A549 (cell line): ENCODE measurements at regions not wholly inside any gene's neighbourhood (a gene's known extent, or its start where the extent isn't known, plus 50 kb on each side); places are given as distances from the start of the nearest gene placed in this dataset.

Experiments
- ATAC-seq, 2 experiments: fragments of 200-7000 bp in 1 of 2; fragments of >200 bp in 1 of 2; cut with Nextera tagmentation in 1 of 2; cut with Tn5 transposase in 1 of 2; 3 replicates each; pipeline versions ENCODE4 v1.8.0 to v1.9.1; 2018 to 2020; ENCODE audit warnings: mild to moderate bottlenecking in 1 of 2, moderate library complexity in 1 of 2
- CTCF ChIA-PET: fragments of 300-600 bp; sonication (Branson Sonifier 250); formaldehyde crosslinking; extraction: SDS; loops from one replicate; lab custom pipeline; 2021; ENCODE audit warnings: antibody characterized with exemption, inconsistent platforms; lab: Yijun Ruan, JAX
- POLR2A ChIA-PET: fragments of 350-600 bp; formaldehyde crosslinking; extraction: SDS; loops from one replicate; lab custom pipeline; 2021; ENCODE audit warnings: antibody characterized with exemption, inconsistent platforms; lab: Yijun Ruan, JAX
- DNase-seq, 2 experiments: peaks; one replicate each; pipeline versions ENCODE4 v3.0.0 to v3.0.0-alpha.2; 2011 to 2016; ENCODE audit warnings: low read depth in 1 of 2, low spot score in 1 of 2
- FAIRE-seq: peaks from 2 replicates; lab custom pipeline; 2011; peaks lifted over from hg19 to GRCh38; lab: Jason Lieb, UNC
- H3K27ac ChIP-seq, 2 experiments: fragments of >200 bp; sonication (Bioruptor Twin); formaldehyde crosslinking; 3 replicates each; pipeline ENCODE4 v1.5.1; 2016 to 2017
- H3K4me1 ChIP-seq: fragments of >200 bp; sonication (Bioruptor Twin); formaldehyde crosslinking; 3 replicates; pipeline ENCODE4 v1.6.1; 2016
- H3K4me2 ChIP-seq: fragments of >200 bp; sonication (Bioruptor Twin); formaldehyde crosslinking; 3 replicates; pipeline ENCODE4 v1.6.1; 2016
- H3K4me3 ChIP-seq: fragments of >200 bp; sonication (Bioruptor Twin); formaldehyde crosslinking; 3 replicates; pipeline ENCODE4 v1.5.1; 2016
- H3K9me3 ChIP-seq: fragments of >200 bp; sonication (Bioruptor Twin); formaldehyde crosslinking; 3 replicates; pipeline ENCODE4 v1.6.1; 2016
- BHLHE40 ChIP-seq: IDR thresholded peaks from 2 replicates; pipeline ENCODE4 v1.6.1; 2012; ENCODE audit warnings: low read depth, low read length, inconsistent platforms
- CBX2 ChIP-seq: fragments of 200-600 bp; sonication (generic); IDR thresholded peaks from 2 replicates; pipeline ENCODE4 v1.6.1; 2016; ENCODE audit warnings: low read depth, mild to moderate bottlenecking, borderline replicate concordance
- CBX8 ChIP-seq: fragments of 200-600 bp; sonication (generic); IDR thresholded peaks from 2 replicates; pipeline ENCODE4 v1.6.1; 2016
- EHMT2 ChIP-seq: fragments of 200-600 bp; sonication (generic); IDR thresholded peaks from 2 replicates; pipeline ENCODE4 v1.6.1; 2016; ENCODE audit warnings: antibody characterized with exemption, low read depth, mild to moderate bottlenecking, moderate library complexity
- EP300 ChIP-seq, 2 experiments: fragments of >200 bp; sonication (Bioruptor Twin); formaldehyde crosslinking; IDR thresholded peaks; 2 replicates in 1 of 2; 3 replicates in 1 of 2; pipeline ENCODE4 v1.6.1; 2016 to 2017
- ESRRA ChIP-seq: fragments of 150-350 bp; IDR thresholded peaks from 2 replicates; pipeline ENCODE4 v1.6.1; 2014; ENCODE audit warnings: mild to moderate bottlenecking, low read length, borderline replicate concordance
- FOSB ChIP-seq: fragments of 250-450 bp; sonication (Bioruptor Pico); IDR thresholded peaks from 2 replicates; pipeline ENCODE4 v1.5.0; 2020; ENCODE audit warnings: mild to moderate bottlenecking, moderate library complexity
- FOSL2 ChIP-seq, 2 experiments: fragments of 450-650 bp in 1 of 2; fragments of >200 bp in 1 of 2; sonication (Bioruptor Twin) in 1 of 2; formaldehyde crosslinking; IDR thresholded peaks; 2 replicates each; pipeline versions ENCODE4 v1.5.0 to v1.6.1; 2016 to 2020; ENCODE audit warnings: mild to moderate bottlenecking in 1 of 2, moderate library complexity in 1 of 2
- FOXS1 ChIP-seq: fragments of 250-450 bp; sonication (Bioruptor Pico); IDR thresholded peaks from 2 replicates; pipeline ENCODE4 v1.5.0; 2020; ENCODE audit warnings: mild to moderate bottlenecking, moderate library complexity
- GATA3 ChIP-seq: IDR thresholded peaks from 2 replicates; pipeline ENCODE4 v1.6.1; 2012; ENCODE audit warnings: borderline replicate concordance
- HMGXB4 ChIP-seq: fragments of 250-450 bp; sonication (Bioruptor Pico); IDR thresholded peaks from 2 replicates; pipeline ENCODE4 v1.5.0; 2021; ENCODE audit warnings: mild to moderate bottlenecking, moderate library complexity, borderline replicate concordance
- HOXA7 ChIP-seq: fragments of 250-450 bp; sonication (Bioruptor Pico); IDR thresholded peaks from 2 replicates; pipeline ENCODE4 v1.5.0; 2020; ENCODE audit warnings: mild to moderate bottlenecking, moderate library complexity
- HOXB13 ChIP-seq: fragments of 250-450 bp; sonication (Bioruptor Pico); IDR thresholded peaks from 2 replicates; pipeline ENCODE4 v1.5.0; 2020; ENCODE audit warnings: low read depth, mild to moderate bottlenecking, moderate library complexity
- KDM1A ChIP-seq: fragments of 200-600 bp; sonication (generic); IDR thresholded peaks from 2 replicates; pipeline ENCODE4 v1.6.1; 2016; ENCODE audit warnings: low read depth, mild to moderate bottlenecking
- MAZ ChIP-seq: fragments of 150-350 bp; IDR thresholded peaks from 2 replicates; pipeline ENCODE4 v1.6.1; 2014; ENCODE audit warnings: antibody characterized with exemption, low read depth, low read length, borderline replicate concordance
- NPAS2 ChIP-seq: fragments of 250-450 bp; sonication (Bioruptor Pico); IDR thresholded peaks from 2 replicates; pipeline ENCODE4 v1.8.0; 2022; ENCODE audit warnings: mild to moderate bottlenecking, moderate library complexity, borderline replicate concordance
- NR3C1 ChIP-seq: fragments of >200 bp; sonication (Bioruptor Twin); formaldehyde crosslinking; IDR thresholded peaks from 3 replicates; pipeline ENCODE4 v1.6.1; 2017
- POLR2A ChIP-seq: IDR thresholded peaks from 2 replicates; pipeline ENCODE4 v1.6.1; 2012; ENCODE audit warnings: mild to moderate bottlenecking, low read length
- RAD21 ChIP-seq, 2 experiments: fragments of >200 bp in 1 of 2; sonication (Bioruptor Twin) in 1 of 2; formaldehyde crosslinking in 1 of 2; IDR thresholded peaks in 1 of 2; conservative IDR thresholded peaks in 1 of 2; 2 replicates in 1 of 2; 3 replicates in 1 of 2; pipeline ENCODE4 v1.6.1; 2012 to 2018; ENCODE audit warnings: inconsistent platforms in 1 of 2
- RARB ChIP-seq: fragments of 250-450 bp; sonication (Bioruptor Pico); IDR thresholded peaks from 2 replicates; pipeline ENCODE4 v1.8.0; 2021; ENCODE audit warnings: mild to moderate bottlenecking, moderate library complexity
- RCOR1 ChIP-seq: fragments of 150-350 bp; IDR thresholded peaks from 2 replicates; pipeline ENCODE4 v1.6.1; 2014; ENCODE audit warnings: antibody characterized with exemption, low read length, low read depth
- REST ChIP-seq: fragments of 200-600 bp; sonication (generic); IDR thresholded peaks from 2 replicates; pipeline ENCODE4 v1.6.1; 2016; ENCODE audit warnings: antibody characterized with exemption, mild to moderate bottlenecking, moderate library complexity
- RFX5 ChIP-seq: fragments of 450-650 bp; IDR thresholded peaks from 2 replicates; pipeline ENCODE4 v1.7.1; 2014; ENCODE audit warnings: antibody characterized with exemption, mild to moderate bottlenecking, moderate library complexity
- RNF2 ChIP-seq: fragments of 200-600 bp; sonication (generic); IDR thresholded peaks from 2 replicates; pipeline ENCODE4 v1.6.1; 2016; ENCODE audit warnings: low read depth, mild to moderate bottlenecking, antibody characterized with exemption, moderate library complexity, borderline replicate concordance
- SMC3 ChIP-seq: fragments of >200 bp; sonication (Bioruptor Twin); formaldehyde crosslinking; IDR thresholded peaks from 3 replicates; pipeline ENCODE4 v1.6.1; 2018; ENCODE audit warnings: inconsistent platforms
- TP53 ChIP-seq: fragments of 250-450 bp; sonication (Bioruptor Pico); IDR thresholded peaks from 2 replicates; pipeline ENCODE4 v1.5.0; 2021; ENCODE audit warnings: mild to moderate bottlenecking, moderate library complexity
- USF2 ChIP-seq: fragments of 450-650 bp; IDR thresholded peaks from 2 replicates; pipeline ENCODE4 v1.6.1; 2014; ENCODE audit warnings: antibody characterized with exemption
- WGBS: methylation state at CpG from one replicate; pipeline ENCODE4 v1.1.6; 2017; ENCODE audit errors: missing lambda C conversion rate; 5-methylcytosine and 5-hydroxymethylcytosine counted together
- TF ChIP-seq, protein P1 (sequence below): IDR thresholded peaks from 2 replicates; pipeline ENCODE4 v1.6.1; 2012
- TF ChIP-seq, protein P2 (sequence below): fragments of >200 bp; sonication (Bioruptor Twin); formaldehyde crosslinking; IDR thresholded peaks from 3 replicates; pipeline ENCODE4 v1.5.1; 2016

DNA sequence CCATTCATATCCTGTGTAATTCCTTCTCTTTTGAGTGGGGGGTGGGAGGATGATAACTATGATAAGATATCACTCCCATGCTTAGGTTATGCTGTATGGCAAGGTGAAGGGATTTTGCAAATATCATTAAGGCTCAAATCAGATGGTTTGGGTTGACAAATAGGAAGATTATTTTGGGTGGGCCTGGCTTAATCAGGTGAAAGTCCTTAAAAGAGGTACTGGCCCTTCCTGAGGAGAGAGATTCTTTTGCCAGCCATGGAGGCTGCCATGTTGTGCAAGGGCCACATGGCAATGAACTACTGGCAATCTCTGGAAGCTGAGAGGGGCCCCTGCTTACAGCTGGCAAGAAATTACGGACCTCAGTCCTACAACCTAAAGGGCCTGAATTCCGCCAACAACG is 174.6 kb upstream of the FOXD3 start:
- CTCF ChIA-PET: no interaction called here
- POLR2A ChIA-PET: no interaction called here
- no peak for ATAC-seq
- no peak for FAIRE-seq
- no peak overlapping the region for H3K4me2 ChIP-seq
- H3K4me3 ChIP-seq: no peak overlapping the region
- DNase-seq: no peak
- H3K9me3 ChIP-seq: no peaks in the 10 kb centered on the region
- WGBS: 24% methylated on average over 3 of the region's 3 CpGs
- no peak overlapping the region for H3K27ac ChIP-seq
- no peak for TF ChIP-seq SMC3
- no peak for TF ChIP-seq FOSL2 (IDR thresholded peaks at IDR 0.05)
- TF ChIP-seq FOSL2 (CRISPR knock-in tag; IDR thresholded peaks at IDR 0.05): no peak
- TF ChIP-seq RARB (CRISPR knock-in tag): no peak
- no peak for TF ChIP-seq RAD21 (conservative IDR thresholded peaks at IDR 0.05 in 1 of 2, IDR thresholded peaks at IDR 0.05 in 1 of 2)
- no peak for TF ChIP-seq RCOR1
- no peak for TF ChIP-seq GATA3
- no peak for TF ChIP-seq KDM1A
- TF ChIP-seq EP300 (IDR thresholded peaks at IDR 0.05): no peak
- no peak for TF ChIP-seq NPAS2 (CRISPR knock-in tag)
- TF ChIP-seq POLR2A: no peak
- TF ChIP-seq CBX2: no peak
- TF ChIP-seq MAZ: no peak
- H3K4me1 ChIP-seq: no peaks in the 10 kb centered on the region

DNA sequence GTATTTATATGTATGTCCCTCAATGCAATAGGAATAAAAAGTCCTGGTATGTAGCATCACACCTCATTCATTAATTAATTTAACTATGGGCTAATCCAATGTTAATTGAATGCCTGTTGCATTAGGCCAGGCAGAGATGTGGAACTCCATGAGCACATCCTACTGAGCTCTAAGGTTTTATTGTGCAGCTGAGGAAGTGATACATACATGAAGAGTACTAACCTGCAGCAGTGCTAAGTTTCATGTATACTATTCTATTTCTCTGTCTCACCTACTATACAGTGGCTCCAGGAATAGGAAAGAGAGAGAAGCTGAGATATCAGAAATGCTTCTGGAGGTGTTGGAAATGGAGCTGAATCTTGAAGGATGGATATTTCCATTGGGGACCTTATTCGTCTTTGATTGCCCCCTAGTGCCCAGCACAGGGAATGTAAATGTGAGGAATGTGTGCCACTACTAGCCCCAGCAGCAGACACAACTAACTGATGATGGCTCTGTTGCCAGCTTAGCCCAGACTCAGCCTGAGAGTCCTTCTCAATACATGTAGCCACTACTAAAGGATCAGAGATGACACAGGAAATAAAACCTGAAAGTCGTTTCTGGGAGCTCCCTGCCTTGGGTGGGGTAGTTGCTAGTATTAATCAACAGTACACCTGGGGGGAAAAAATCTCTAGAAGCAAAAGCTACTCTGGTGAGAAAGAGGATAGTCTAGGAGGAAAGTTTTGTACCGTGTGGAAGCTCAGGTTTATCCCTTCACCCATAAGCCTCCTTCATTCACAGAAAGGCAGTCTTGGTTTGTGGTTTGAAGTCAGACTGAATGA is 173.3 kb upstream of the FOXD3 start:
- Histone ChIP-seq H3K9me3 (no peaks in the 10 kb centered on the region), H3K4me1 (no peaks in the 10 kb centered on the region), H3K27ac (no peak overlapping the region), H3K4me2 (no peak overlapping the region), H3K4me3 (no peak overlapping the region)
- 4% methylated on average over 3 of the region's 3 CpGs for WGBS
- FAIRE-seq (no peak), ATAC-seq (peak; percentile 73 to 85), DNase-seq (peak; percentile 10 to 20)
- ChIA-PET CTCF (interaction anchor here (0.7 to 1.4 kb wide), 12 partner anchors 8 to 310 kb away, joined by 3 to 6 read pairs (median 4); no protein-coding TSS in a partner anchor), POLR2A (interaction anchor here (0.5 kb wide), 1 partner anchor 171 kb away, joined by 4 read pairs; no protein-coding TSS in a partner anchor)
- TF ChIP-seq ESRRA (no peak), FOXS1 (CRISPR knock-in tag) (no peak), HOXA7 (CRISPR knock-in tag) (no peak), RAD21 (conservative IDR thresholded peaks at IDR 0.05 in 1 of 2, IDR thresholded peaks at IDR 0.05 in 1 of 2) (peak; percentile 33 to 49; a peak in 3 of 5 replicates), CBX8 (no peak), NR3C1 (no peak), EHMT2 (no peak), USF2 (no peak), HMGXB4 (CRISPR knock-in tag) (no peak), RNF2 (no peak), RFX5 (no peak), BHLHE40 (no peak), TP53 (CRISPR knock-in tag) (no peak), FOSB (CRISPR knock-in tag) (no peak), HOXB13 (CRISPR knock-in tag) (no peak), SMC3 (0 out of 3 replicates have a peak, but pooled peaks have one; percentile 31), REST (no peak), NPAS2 (CRISPR knock-in tag) (no peak), CBX2 (no peak)
- TF ChIP-seq, protein P1, sequence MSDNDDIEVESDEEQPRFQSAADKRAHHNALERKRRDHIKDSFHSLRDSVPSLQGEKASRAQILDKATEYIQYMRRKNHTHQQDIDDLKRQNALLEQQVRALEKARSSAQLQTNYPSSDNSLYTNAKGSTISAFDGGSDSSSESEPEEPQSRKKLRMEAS: no peak
- TF ChIP-seq, protein P2, sequence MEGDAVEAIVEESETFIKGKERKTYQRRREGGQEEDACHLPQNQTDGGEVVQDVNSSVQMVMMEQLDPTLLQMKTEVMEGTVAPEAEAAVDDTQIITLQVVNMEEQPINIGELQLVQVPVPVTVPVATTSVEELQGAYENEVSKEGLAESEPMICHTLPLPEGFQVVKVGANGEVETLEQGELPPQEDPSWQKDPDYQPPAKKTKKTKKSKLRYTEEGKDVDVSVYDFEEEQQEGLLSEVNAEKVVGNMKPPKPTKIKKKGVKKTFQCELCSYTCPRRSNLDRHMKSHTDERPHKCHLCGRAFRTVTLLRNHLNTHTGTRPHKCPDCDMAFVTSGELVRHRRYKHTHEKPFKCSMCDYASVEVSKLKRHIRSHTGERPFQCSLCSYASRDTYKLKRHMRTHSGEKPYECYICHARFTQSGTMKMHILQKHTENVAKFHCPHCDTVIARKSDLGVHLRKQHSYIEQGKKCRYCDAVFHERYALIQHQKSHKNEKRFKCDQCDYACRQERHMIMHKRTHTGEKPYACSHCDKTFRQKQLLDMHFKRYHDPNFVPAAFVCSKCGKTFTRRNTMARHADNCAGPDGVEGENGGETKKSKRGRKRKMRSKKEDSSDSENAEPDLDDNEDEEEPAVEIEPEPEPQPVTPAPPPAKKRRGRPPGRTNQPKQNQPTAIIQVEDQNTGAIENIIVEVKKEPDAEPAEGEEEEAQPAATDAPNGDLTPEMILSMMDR: peak; percentile 45
